Ecto neural progenitor cell (in vitro differentiated cells): ENCODE measurements at regions not wholly inside any gene's neighbourhood (a gene's known extent, or its start where the extent isn't known, plus 50 kb on each side); places are given as distances from the start of the nearest gene placed in this dataset.
"Not testable (repeated sequence)": the region's sequence is repeated elsewhere in the genome, so short reads cannot be mapped to it uniquely, and the experiment has no call there.

Source experiments
- DNase-seq: peaks from one replicate; pipeline ENCODE4 v3.0.0-alpha.2; 2018; ENCODE audit warnings: low spot score

DNA sequence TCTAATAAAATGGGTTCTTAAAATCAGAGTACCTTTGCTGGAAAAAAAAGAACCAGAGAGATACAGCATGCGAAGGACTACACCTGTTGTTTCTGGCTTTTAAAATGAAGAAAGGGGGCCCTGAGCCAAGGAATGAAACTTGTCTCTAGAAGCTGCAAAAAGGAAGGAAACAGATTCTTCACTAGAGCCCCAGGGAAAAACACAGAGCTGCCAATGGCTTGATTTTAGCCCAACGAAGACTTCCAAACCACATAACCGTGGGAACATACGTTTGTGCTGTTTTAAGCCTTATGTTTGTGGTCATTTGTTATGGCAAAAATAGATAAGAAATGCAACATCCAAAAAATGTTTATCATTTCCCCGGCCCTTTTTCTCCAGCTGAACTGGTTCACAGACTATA lies 780.0 kb downstream of the SORCS1 start:
- no peak for DNase-seq

- DNase-seq = no peak
These were observed 783.8 kb downstream of the SORCS1 start for GRCh38 chr10:106380706-106381105.

GRCh38 chr10:106378251-106378650 lies 786.3 kb downstream of the SORCS1 start:
- DNase-seq = no peak

- no peak for DNase-seq
These were observed 793.8 kb downstream of the SORCS1 start for GRCh38 chr10:106370751-106371150.

DNA sequence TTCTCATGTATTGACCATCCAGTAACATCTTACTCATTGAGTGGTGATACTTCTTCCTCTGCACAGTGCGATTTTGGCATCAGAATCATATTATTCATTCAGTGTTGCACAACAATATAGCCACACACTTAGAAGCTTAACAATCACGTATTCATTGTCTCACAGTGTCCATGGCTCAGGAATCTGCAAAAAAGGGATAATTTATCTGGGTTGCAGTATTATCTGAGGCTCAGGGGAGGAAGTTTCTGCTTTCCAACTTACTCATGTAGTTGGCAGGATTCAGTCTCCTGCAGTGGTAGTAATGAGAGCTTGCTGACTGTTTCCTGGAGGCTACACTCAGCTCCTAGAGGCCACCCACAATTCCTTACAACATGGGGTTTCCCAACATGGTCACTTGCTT lies 803.6 kb downstream of the SORCS1 start:
- DNase-seq = no peak

GRCh38 chr10:106355450-106355849 lies 809.1 kb downstream of the SORCS1 start:
- DNase-seq = no peak

DNA sequence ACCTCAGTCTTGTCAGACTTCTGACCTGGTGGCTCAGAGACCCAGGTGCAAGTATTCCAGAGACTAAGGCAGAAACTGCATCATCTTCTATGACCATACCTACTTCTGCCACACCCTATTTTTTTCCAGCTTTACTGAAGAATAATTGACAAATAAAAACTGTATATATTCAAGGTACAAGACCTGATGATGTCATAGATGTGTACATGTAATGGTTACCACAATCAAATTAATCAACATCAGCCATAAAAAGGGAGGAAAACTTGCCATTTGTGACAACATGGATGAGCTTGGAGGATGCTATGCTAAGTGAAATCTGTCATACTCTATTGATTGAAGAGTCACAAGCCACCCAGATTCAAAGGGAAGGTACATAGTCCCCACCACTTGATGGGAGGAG lies 815.6 kb downstream of the SORCS1 start:
- no peak for DNase-seq

DNA sequence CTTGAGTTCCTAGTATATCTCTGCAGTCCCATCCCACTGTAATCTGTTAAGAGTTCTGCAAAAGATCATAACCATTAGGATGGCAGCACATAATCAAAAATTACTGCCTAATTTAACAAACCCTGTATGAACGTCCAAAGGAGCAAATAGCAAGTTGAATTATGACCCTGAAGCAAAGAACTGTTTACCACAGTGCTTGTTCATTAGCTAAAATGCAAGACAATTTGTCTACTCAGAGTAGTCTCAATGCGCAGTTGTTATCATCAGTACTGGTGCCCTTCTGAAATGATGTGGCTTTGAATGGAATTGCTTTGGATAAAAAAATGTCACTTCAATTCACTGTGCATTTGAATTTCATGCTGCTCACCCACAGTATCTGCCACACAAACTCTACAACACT lies 817.0 kb downstream of the SORCS1 start:
- no peak for DNase-seq

DNA sequence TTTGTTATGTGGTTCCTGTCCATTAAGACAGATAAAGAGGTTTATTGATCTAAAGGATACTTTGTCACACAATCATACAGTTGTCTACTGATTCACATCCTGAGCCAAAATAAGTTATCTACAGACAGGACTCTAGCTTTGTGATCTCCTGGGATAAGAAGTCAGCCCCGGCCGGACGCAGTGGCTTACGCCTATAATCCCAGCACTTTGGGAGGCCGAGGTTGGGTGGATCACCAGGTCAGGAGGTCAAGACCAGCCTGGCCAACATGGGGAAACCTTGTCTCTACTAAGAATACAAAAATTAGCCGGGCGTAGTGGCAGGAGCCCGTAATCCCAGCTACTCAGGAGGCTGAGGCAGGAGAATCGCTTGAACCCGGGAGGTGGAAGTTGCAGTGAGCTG lies 821.0 kb downstream of the SORCS1 start:
- not testable (repeated sequence) for DNase-seq

DNA sequence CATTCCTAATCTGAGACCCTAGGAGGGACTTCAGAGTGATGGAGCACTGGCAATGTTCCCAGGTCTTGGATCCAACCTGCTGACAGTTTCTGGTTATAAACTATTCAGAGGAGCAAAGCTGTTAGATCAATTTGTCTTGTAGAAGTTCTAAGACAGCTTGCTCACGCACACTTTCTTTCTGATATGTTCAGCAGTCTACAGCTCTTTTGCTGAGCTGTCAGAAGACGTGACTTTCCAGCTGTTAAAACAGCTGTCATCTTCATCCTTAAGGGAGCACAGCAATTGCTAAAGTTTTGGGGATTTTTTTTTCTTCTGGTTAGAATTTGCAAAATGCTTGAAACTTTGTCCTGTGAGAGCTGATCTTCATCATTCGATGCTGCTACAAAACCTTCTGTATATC lies 823.1 kb downstream of the SORCS1 start:
- no peak for DNase-seq

GRCh38 chr10:106338486-106338885 lies 826.0 kb downstream of the SORCS1 start:
- DNase-seq = no peak

DNA sequence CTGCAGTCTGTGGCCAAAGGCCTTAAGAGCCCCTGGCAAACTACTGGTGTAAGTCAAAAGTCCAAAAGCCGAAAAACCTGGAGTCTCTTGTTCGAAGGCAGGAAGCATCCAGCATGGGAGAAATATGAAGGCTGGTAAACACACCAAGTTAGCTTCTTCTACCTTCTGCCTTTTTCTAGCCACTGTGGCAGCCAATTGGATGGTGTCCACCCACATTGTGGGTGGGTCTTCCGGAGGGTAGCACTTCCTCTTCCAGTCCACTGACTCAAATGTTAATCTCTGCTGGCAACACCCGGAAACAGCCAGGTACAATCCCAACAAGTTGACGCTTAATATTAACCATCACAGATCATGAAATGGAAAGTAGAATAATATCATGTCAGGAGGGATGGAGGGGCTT lies 827.6 kb downstream of the SORCS1 start:
- DNase-seq = no peak

DNA sequence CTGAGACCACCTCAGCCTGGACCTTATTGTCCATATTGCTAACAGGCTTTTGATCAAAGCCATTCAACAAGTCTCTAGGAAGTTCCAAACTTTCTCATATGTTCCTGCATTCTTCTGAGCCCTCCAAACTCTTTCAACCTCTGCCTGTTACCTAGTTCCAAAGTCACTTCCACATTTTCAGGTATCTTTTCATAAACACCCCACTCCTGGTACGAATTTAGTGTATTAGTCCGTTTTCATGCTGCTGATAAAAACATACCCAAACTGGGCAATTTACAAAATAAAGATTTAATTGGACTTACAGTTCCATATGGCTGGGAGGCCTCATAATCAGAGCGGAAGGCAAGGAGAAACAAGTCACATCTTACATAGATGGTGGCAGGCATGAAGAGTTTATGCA lies 836.8 kb downstream of the SORCS1 start:
- DNase-seq = no peak

GRCh38 chr10:106320876-106321275 lies 843.6 kb downstream of the SORCS1 start:
- no peak for DNase-seq

GRCh38 chr10:106320078-106320477 lies 844.4 kb downstream of the SORCS1 start:
- no peak for DNase-seq

DNA sequence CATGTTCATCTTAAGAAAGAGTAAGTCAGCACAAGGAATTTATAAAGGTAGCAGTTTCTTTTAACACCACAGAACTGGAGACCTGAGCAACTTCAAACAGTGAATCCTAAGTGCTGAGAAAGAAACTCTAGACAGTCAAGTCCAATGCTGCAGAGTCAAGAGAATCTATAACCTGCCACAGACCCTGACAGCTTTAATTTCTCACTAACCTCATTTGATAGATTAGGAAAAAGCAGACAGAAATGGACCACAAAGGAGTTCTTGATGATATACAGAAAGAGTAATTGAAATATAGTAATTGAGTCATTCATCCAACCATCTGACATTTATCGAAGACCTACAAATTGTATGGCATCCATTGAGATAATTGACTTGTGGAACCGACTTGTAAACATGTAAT lies 847.0 kb downstream of the SORCS1 start:
- DNase-seq = no peak

DNA sequence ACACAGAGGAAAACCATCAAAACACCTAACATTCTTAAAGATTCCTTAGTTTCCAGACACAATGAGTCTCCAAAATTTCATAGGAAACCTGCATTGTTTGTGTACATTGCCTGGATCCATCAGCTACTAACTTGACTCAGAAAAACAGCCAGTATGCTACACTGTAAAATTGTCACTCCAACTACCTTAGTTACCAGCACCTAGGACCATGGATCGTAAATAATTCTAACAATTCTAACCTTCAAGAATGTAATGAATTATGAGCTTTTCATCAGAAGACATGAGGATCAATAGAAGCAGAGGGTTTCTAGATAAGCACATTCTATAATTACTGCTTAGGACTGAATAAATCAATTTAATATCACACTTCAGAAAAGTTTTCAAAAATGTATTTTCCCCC lies 851.5 kb downstream of the SORCS1 start:
- DNase-seq = no peak

GRCh38 chr10:106312087-106312486 lies 852.4 kb downstream of the SORCS1 start:
- no peak for DNase-seq

GRCh38 chr10:106311590-106311989 lies 852.9 kb downstream of the SORCS1 start:
- no peak for DNase-seq

DNA sequence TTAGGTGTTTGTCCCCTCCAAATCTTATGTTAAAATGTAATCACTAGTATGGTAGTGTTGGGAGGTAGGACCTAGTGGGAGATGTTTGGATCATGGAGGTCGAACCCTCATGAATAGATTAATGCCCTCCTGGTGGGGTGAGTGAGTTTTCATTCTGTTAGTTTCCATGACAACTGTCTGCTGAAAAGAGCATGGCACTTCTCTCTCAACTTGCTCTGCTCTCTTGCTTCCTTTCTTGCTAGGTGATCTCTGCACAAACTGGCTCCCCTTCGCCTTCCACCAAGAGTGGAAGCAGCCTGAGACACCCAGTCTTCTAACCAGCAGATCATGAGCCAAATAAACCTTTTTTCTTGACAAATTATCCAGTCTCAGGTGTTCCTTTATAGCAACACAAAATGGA lies 853.9 kb downstream of the SORCS1 start:
- peak; percentile 45 for DNase-seq

DNA sequence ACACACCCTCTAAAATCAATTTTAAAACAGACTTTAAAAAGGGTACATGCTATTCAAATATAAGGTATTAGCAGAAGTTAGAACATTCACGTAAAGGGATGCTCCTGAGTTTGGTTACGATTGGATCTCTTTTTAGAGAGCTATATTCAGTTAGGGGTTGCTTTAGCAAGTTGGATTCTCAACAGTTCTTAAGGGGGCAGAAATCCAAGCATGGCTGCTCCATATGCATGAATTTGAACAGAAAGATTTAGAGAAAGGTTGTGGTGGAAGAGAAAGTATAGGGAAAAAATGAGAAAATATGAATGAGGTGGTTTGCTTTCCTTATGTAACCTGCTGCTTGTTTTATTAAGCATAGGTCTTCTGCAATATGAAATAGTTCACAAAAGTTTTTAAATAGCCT lies 855.1 kb downstream of the SORCS1 start:
- no peak for DNase-seq

GRCh38 chr10:106308284-106308683 lies 856.2 kb downstream of the SORCS1 start:
- no peak for DNase-seq

- no peak for DNase-seq
These were observed 860.5 kb downstream of the SORCS1 start for GRCh38 chr10:106304056-106304455.

DNA sequence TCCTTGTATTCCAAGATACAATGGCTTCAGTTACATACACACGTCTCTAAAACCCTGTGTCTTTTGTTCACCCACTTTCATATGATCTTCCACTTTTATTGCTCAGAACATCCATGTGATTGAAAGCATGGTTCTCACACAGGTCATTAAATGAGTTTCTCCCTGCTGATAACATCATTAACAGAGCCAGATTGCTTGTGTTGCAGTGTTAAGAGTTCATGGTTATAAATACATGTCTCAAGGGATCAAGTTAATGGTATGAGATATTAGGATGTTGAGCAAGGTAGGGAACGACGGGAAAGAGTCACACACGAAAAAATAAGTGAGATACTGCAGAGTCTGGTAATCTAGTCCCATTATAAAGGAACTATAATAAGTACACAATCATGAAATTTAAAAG lies 861.5 kb downstream of the SORCS1 start:
- no peak for DNase-seq

- no peak for DNase-seq
These were observed 863.4 kb downstream of the SORCS1 start for GRCh38 chr10:106301146-106301545.
